Loucy (cell line): ENCODE measurements at regions not wholly inside any gene's neighbourhood (a gene's known extent, or its start where the extent isn't known, plus 50 kb on each side); places are given as distances from the start of the nearest gene placed in this dataset.

Experiments
- H2AFZ ChIP-seq: fragments of 200-600 bp; sonication (generic); 2 replicates; pipeline ENCODE4 v1.6.0; 2016; ENCODE audit warnings: antibody characterized with exemption, mild to moderate bottlenecking, low read length, moderate library complexity
- H3F3A ChIP-seq: fragments of 200-600 bp; 2 replicates; pipeline ENCODE4 v1.6.0; 2016; ENCODE audit warnings: antibody characterized with exemption, low read depth, mild to moderate bottlenecking
- H3K27me3 ChIP-seq: fragments of 200-600 bp; sonication (generic); 2 replicates; pipeline ENCODE4 v1.6.1; 2014; ENCODE audit warnings: low read length, mild to moderate bottlenecking; ENCODE audit not compliant: insufficient read depth, poor library complexity, severe bottlenecking
- H3K36me3 ChIP-seq: fragments of 200-600 bp; sonication (generic); 2 replicates; pipeline ENCODE4 v1.6.1; 2016; ENCODE audit warnings: low read length; ENCODE audit not compliant: insufficient read depth
- H3K4me1 ChIP-seq: fragments of 200-600 bp; sonication (generic); 2 replicates; pipeline ENCODE4 v1.5.1; 2014; ENCODE audit warnings: low read length, mild to moderate bottlenecking; ENCODE audit not compliant: insufficient read depth, poor library complexity, severe bottlenecking
- H3K4me2 ChIP-seq: fragments of 200-600 bp; sonication (generic); 2 replicates; pipeline ENCODE4 v1.6.0; 2014; ENCODE audit warnings: antibody characterized with exemption, low read length, low read depth, mild to moderate bottlenecking; ENCODE audit not compliant: poor library complexity, severe bottlenecking
- H3K4me3 ChIP-seq: fragments of 200-600 bp; sonication (generic); 2 replicates; pipeline ENCODE4 v1.5.1; 2014; ENCODE audit warnings: low read length, mild to moderate bottlenecking, mixed read lengths; ENCODE audit not compliant: poor library complexity, severe bottlenecking
- H3K79me2 ChIP-seq: fragments of 200-600 bp; sonication (generic); 2 replicates; pipeline ENCODE4 v1.6.1; 2014; ENCODE audit warnings: low read length; ENCODE audit not compliant: insufficient read depth
- H3K9ac ChIP-seq: fragments of 200-600 bp; sonication (generic); 2 replicates; pipeline ENCODE4 v1.6.0; 2014; ENCODE audit warnings: mild to moderate bottlenecking, low read depth, low read length, moderate library complexity; ENCODE audit not compliant: poor library complexity, severe bottlenecking
- H3K9me2 ChIP-seq: fragments of 200-600 bp; sonication (generic); replicated peaks from 2 replicates; pipeline ENCODE4 v1.6.1; 2016; ENCODE audit warnings: low read depth, low read length, mixed read lengths
- H3K9me3 ChIP-seq: fragments of 200-600 bp; sonication (generic); 2 replicates; pipeline ENCODE4 v1.6.1; 2014; ENCODE audit warnings: mild to moderate bottlenecking, antibody characterized with exemption, low read length, low read depth; ENCODE audit not compliant: insufficient read depth
- H4K20me1 ChIP-seq: fragments of 200-600 bp; sonication (generic); 2 replicates; pipeline ENCODE4 v1.6.0; 2014; ENCODE audit warnings: antibody characterized with exemption, low read length, mild to moderate bottlenecking; ENCODE audit not compliant: insufficient read depth, poor library complexity, severe bottlenecking
- CTCF ChIP-seq: fragments of 200-600 bp; sonication (generic); conservative IDR thresholded peaks from 2 replicates; pipeline ENCODE4 v1.5.1; 2014; ENCODE audit warnings: mild to moderate bottlenecking, antibody characterized with exemption, low read length
- EZH2phosphoT487 ChIP-seq: fragments of 200-600 bp; IDR thresholded peaks from 2 replicates; pipeline ENCODE4 v1.6.1; 2018; ENCODE audit warnings: antibody characterized with exemption, mild to moderate bottlenecking, moderate library complexity, borderline replicate concordance

GRCh38 chr17:53148058-53148457 is 674.7 kb upstream of the KIF2B start:
- no peak overlapping the region for H3K9ac ChIP-seq
- no peaks in the 10 kb centered on the region for H3K27me3 ChIP-seq
- TF ChIP-seq CTCF (no peak), EZH2phosphoT487 (no peak)
- no peak overlapping the region for H3K4me2 ChIP-seq
- H3K4me3 ChIP-seq, result no peak overlapping the region
- H3F3A ChIP-seq, result no peaks in the 10 kb centered on the region
- H3K36me3 ChIP-seq, result no peaks in the 10 kb centered on the region
- H3K4me1 ChIP-seq, result no peaks in the 10 kb centered on the region
- H3K9me2 ChIP-seq, result no peaks in the 10 kb centered on the region
- no peaks in the 10 kb centered on the region for H3K79me2 ChIP-seq
- no peaks in the 10 kb centered on the region for H4K20me1 ChIP-seq
- H2AFZ ChIP-seq, result no peak overlapping the region
- no peaks in the 10 kb centered on the region for H3K9me3 ChIP-seq

- no peaks in the 10 kb centered on the region for H3F3A ChIP-seq
- no peak overlapping the region for H3K4me2 ChIP-seq
- H3K9ac ChIP-seq, result no peak overlapping the region
- no peak overlapping the region for H2AFZ ChIP-seq
- no peaks in the 10 kb centered on the region for H3K27me3 ChIP-seq
- H3K9me3 ChIP-seq, result no peaks in the 10 kb centered on the region
- no peak for TF ChIP-seq CTCF
- TF ChIP-seq EZH2phosphoT487, result no peak
- H3K4me3 ChIP-seq, result no peak overlapping the region
- no peaks in the 10 kb centered on the region for H3K36me3 ChIP-seq
- no peaks in the 10 kb centered on the region for H3K79me2 ChIP-seq
- no peaks in the 10 kb centered on the region for H3K9me2 ChIP-seq
- H4K20me1 ChIP-seq, result no peaks in the 10 kb centered on the region
- no peaks in the 10 kb centered on the region for H3K4me1 ChIP-seq
Observed at GRCh38 chr17:53142890-53143289, 679.8 kb upstream of the KIF2B start.

GRCh38 chr17:53141731-53142130 is 681.0 kb upstream of the KIF2B start:
- H3K9ac ChIP-seq, result no peak overlapping the region
- H3K79me2 ChIP-seq, result no peaks in the 10 kb centered on the region
- H2AFZ ChIP-seq, result no peak overlapping the region
- TF ChIP-seq EZH2phosphoT487 (no peak), CTCF (no peak)
- H3K36me3 ChIP-seq, result no peaks in the 10 kb centered on the region
- no peaks in the 10 kb centered on the region for H4K20me1 ChIP-seq
- H3K4me2 ChIP-seq, result no peak overlapping the region
- no peaks in the 10 kb centered on the region for H3K9me2 ChIP-seq
- H3K9me3 ChIP-seq, result no peaks in the 10 kb centered on the region
- no peaks in the 10 kb centered on the region for H3K27me3 ChIP-seq
- H3F3A ChIP-seq, result no peaks in the 10 kb centered on the region
- no peak overlapping the region for H3K4me3 ChIP-seq
- no peaks in the 10 kb centered on the region for H3K4me1 ChIP-seq
